K562 (cell line): ENCODE measurements at regions not wholly inside any gene's neighbourhood (a gene's known extent, or its start where the extent isn't known, plus 50 kb on each side); places are given as distances from the start of the nearest gene placed in this dataset.

Experiments
- ATAC-seq: fragments of 200-7000 bp; cut with Tn5 transposase; 3 replicates; pipeline ENCODE4 v1.9.1; 2020; ENCODE audit warnings: moderate library complexity
- BruUV-seq: library from RNA; stranded (reverse); fragments of 400-500 nt; replicated peaks from 2 replicates; lab custom pipeline; 2021; lab: Mats Ljungman, UMichigan
- CTCF ChIA-PET: fragments of 300-600 bp; formaldehyde crosslinking; extraction: SDS; loops from one replicate; lab custom pipeline; 2021; ENCODE audit warnings: low intra/inter-chr PET ratio; lab: Yijun Ruan, JAX
- POLR2A ChIA-PET: fragments of 300-600, 350-650 bp; sonication (Branson Sonifier 250); formaldehyde crosslinking; extraction: SDS; loops from one replicate; lab custom pipeline; 2021; ENCODE audit warnings: antibody characterized with exemption, inconsistent platforms; lab: Yijun Ruan, JAX
- DNase-seq, 4 experiments: peaks; one replicate each; pipeline versions ENCODE4 v3.0.0 to v3.0.0-alpha.2; 2011 to 2018; ENCODE audit warnings: low spot score in 3 of 4, mixed read lengths in 3 of 4; ENCODE audit errors: extremely low read depth in 1 of 4
- FAIRE-seq: peaks from 2 replicates; lab custom pipeline; 2011; peaks lifted over from hg19 to GRCh38; lab: Jason Lieb, UNC
- H2AFZ ChIP-seq: 2 replicates; pipeline ENCODE4 v1.6.0; 2011; ENCODE audit warnings: low read depth, low read length, control low read depth, inconsistent platforms
- H3K27ac ChIP-seq: fragments of 200-600 bp; 3 replicates; pipeline ENCODE4 v1.8.0; 2011; ENCODE audit warnings: low read depth, mild to moderate bottlenecking, control low read depth, inconsistent platforms, low read length, moderate library complexity, mixed read lengths; ENCODE audit errors: extremely low read depth
- H3K27me3 ChIP-seq, 2 experiments: fragments of 300-600 bp in 1 of 2; 2 replicates in 1 of 2; 3 replicates in 1 of 2; pipeline versions ENCODE4 v1.6.0 to v1.8.0; 2011; ENCODE audit warnings: inconsistent platforms in 2 of 2, low read length in 2 of 2, mild to moderate bottlenecking in 1 of 2, mixed read lengths in 1 of 2, moderate library complexity in 1 of 2; ENCODE audit not compliant: control insufficient read depth in 2 of 2, insufficient read depth in 2 of 2
- H3K36me3 ChIP-seq: fragments of 300-600 bp; 3 replicates; pipeline ENCODE4 v1.8.0; 2011; ENCODE audit warnings: mild to moderate bottlenecking, low read length, inconsistent platforms; ENCODE audit not compliant: control insufficient read depth, insufficient read depth
- H3K4me1 ChIP-seq, 2 experiments: fragments of 200-600 bp in 1 of 2; replicated peaks in 1 of 2; 2 replicates in 1 of 2; 3 replicates in 1 of 2; pipeline versions ENCODE4 v1.5.1 to v1.8.0; 2011; ENCODE audit warnings: inconsistent platforms in 2 of 2, low read length in 2 of 2, mild to moderate bottlenecking in 1 of 2, mixed read lengths in 1 of 2, moderate library complexity in 1 of 2; ENCODE audit not compliant: control insufficient read depth in 2 of 2, insufficient read depth in 2 of 2
- H3K4me2 ChIP-seq: 2 replicates; pipeline ENCODE4 v1.6.1; 2011; ENCODE audit warnings: low read length, control low read depth, inconsistent platforms, mixed read lengths; ENCODE audit not compliant: insufficient read depth
- H3K4me3 ChIP-seq: fragments of 200-600 bp; sonication (generic), shearing (Covaris generic); 2 replicates; pipeline ENCODE4 v1.5.1; 2016; ENCODE audit warnings: control low read depth, inconsistent platforms
- H3K79me2 ChIP-seq: fragments of 200-600 bp; 3 replicates; pipeline ENCODE4 v1.8.0; 2011; ENCODE audit warnings: low read length, inconsistent platforms; ENCODE audit not compliant: control insufficient read depth, insufficient read depth
- H3K9ac ChIP-seq, 2 experiments: 2 replicates each; pipeline versions ENCODE4 v1.6.0 to v1.6.1; 2011; ENCODE audit warnings: low read depth in 2 of 2, low read length in 2 of 2, control low read depth in 1 of 2, inconsistent platforms in 1 of 2, mild to moderate bottlenecking in 1 of 2, mixed read lengths in 1 of 2; ENCODE audit not compliant: insufficient read depth in 1 of 2
- H3K9me1 ChIP-seq: one replicate; pipeline ENCODE4 v1.6.0; 2011; ENCODE audit warnings: inconsistent platforms, mild to moderate bottlenecking, low read length, moderate library complexity; ENCODE audit not compliant: control insufficient read depth, insufficient read depth
- H3K9me3 ChIP-seq: replicated peaks from 2 replicates; pipeline ENCODE4 v1.5.1; 2011; ENCODE audit warnings: low read depth, low read length, inconsistent platforms; ENCODE audit not compliant: control insufficient read depth, insufficient read depth
- H4K20me1 ChIP-seq: replicated peaks from 2 replicates; pipeline ENCODE4 v1.6.1; 2011; ENCODE audit warnings: low read length, inconsistent platforms, mixed read lengths; ENCODE audit not compliant: control insufficient read depth, insufficient read depth
- E2F5 ChIP-seq: sonication (generic); formaldehyde crosslinking; IDR thresholded peaks from 2 replicates; pipeline ENCODE4 v1.8.0; 2022; ENCODE audit warnings: mild to moderate bottlenecking, missing genetic modification reagents
- FOXM1 ChIP-seq, 2 experiments: fragments of 450-650 bp in 1 of 2; sonication (generic) in 1 of 2; formaldehyde crosslinking in 1 of 2; IDR thresholded peaks; 2 replicates each; pipeline versions ENCODE4 v1.6.1 to v1.9.0; 2017 to 2022; ENCODE audit warnings: low read depth in 2 of 2, mild to moderate bottlenecking in 2 of 2, missing genetic modification reagents in 1 of 2, moderate library complexity in 1 of 2
- KDM5B ChIP-seq: fragments of 200-600 bp; sonication (generic); IDR thresholded peaks from 2 replicates; pipeline ENCODE4 v1.6.1; 2012; ENCODE audit warnings: low read depth, mild to moderate bottlenecking, moderate library complexity, low read length, control low read depth, inconsistent platforms; ENCODE audit not compliant: insufficient replicate concordance
- NELFE ChIP-seq: IDR thresholded peaks from 2 replicates; pipeline ENCODE4 v1.6.1; 2011; ENCODE audit warnings: mild to moderate bottlenecking; ENCODE audit not compliant: insufficient read depth, insufficient read length
- SMAD4 ChIP-seq: fragments of 250-450 bp; sonication (Bioruptor Pico); conservative IDR thresholded peaks from 2 replicates; pipeline ENCODE4 v1.8.0; 2021; ENCODE audit warnings: inconsistent platforms, mild to moderate bottlenecking, moderate library complexity
- U2AF2 ChIP-seq: fragments of 200-400 bp; formaldehyde crosslinking; optimal IDR thresholded peaks from 2 replicates; pipeline ENCODE3; 2017; ENCODE audit warnings: low read depth, mild to moderate bottlenecking, low read length
- ZNF707 ChIP-seq: fragments of 250-450 bp; sonication (Bioruptor Pico); conservative IDR thresholded peaks from 2 replicates; pipeline ENCODE4 v1.8.0; 2022; ENCODE audit warnings: inconsistent platforms, mild to moderate bottlenecking, moderate library complexity
- WGBS: fragments of 100-300 bp; shearing (Covaris generic); methylation state at CpG from one replicate; pipeline ENCODE4 v1.1.6; 2016; ENCODE audit warnings: low coverage, mixed read lengths; ENCODE audit not compliant: insufficient coverage; ENCODE audit errors: missing lambda C conversion rate; 5-methylcytosine and 5-hydroxymethylcytosine counted together
- in situ Hi-C: fragments of 300-500 bp; cut with MboI; formaldehyde crosslinking; loops from 4 replicates; pipeline ENCODE4 v1.15.0; 2018; ENCODE audit warnings: inconsistent platforms, mixed read lengths
- intact Hi-C: fragments of 100-400 bp; cut with micrococcal nuclease; formaldehyde crosslinking; loops from 2 replicates; pipeline ENCODE4 v1.14.2; 2022
- TF ChIP-seq, protein P1 (sequence below): sonication (generic); formaldehyde crosslinking; IDR thresholded peaks from 2 replicates; pipeline ENCODE4 v1.8.0; 2022; ENCODE audit warnings: mild to moderate bottlenecking, low read depth, missing genetic modification reagents
- TF ChIP-seq, protein P2 (sequence below), 2 experiments: fragments of 450-650 bp; IDR thresholded peaks; 2 replicates each; pipeline ENCODE4 v1.6.1; 2016; ENCODE audit warnings: mild to moderate bottlenecking in 2 of 2, borderline replicate concordance in 1 of 2, low read depth in 1 of 2, moderate library complexity in 1 of 2

DNA sequence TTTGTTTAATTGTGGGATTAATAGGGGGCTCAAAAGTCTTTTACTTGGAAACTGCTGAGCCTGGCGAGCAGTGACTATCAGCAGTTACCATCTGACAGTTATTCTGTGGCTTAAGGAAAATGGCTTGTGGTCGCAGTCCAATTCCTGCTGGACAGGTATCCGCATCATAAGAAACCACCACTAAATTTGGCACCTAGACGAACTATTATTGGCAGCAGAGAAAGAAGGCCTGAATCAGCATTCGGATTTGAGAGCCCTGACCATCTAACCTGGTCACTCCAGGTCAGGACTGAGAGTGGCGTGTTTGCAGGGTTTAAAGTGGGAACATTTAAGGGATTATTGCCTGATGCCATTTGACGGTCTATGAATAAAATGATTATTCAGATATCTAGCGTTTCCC lies 146.4 kb downstream of the RPS12 start (continued):
- TF ChIP-seq, protein P1, sequence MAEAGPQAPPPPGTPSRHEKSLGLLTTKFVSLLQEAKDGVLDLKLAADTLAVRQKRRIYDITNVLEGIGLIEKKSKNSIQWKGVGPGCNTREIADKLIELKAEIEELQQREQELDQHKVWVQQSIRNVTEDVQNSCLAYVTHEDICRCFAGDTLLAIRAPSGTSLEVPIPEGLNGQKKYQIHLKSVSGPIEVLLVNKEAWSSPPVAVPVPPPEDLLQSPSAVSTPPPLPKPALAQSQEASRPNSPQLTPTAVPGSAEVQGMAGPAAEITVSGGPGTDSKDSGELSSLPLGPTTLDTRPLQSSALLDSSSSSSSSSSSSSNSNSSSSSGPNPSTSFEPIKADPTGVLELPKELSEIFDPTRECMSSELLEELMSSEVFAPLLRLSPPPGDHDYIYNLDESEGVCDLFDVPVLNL: no peak
- no peak for TF ChIP-seq NELFE
- no peak for TF ChIP-seq SMAD4 (CRISPR knock-in tag)
- no peak for TF ChIP-seq FOXM1 (IDR thresholded peaks at IDR 0.05; ENCODE audit: low read depth)
- no peak for TF ChIP-seq FOXM1 (CRISPR knock-in tag; IDR thresholded peaks at IDR 0.05; ENCODE audit: low read depth)

- BruUV-seq: no TSS peak
- CTCF ChIA-PET: no interaction called here
- no peaks in the 10 kb centered on the region for H3K9me1 ChIP-seq
- ATAC-seq (no peak), DNase-seq (no peak), FAIRE-seq (no peak)
- H3K9me3 ChIP-seq: no peaks in the 10 kb centered on the region
- no peaks in the 10 kb centered on the region for H3K36me3 ChIP-seq
- H3K79me2 ChIP-seq: no peaks in the 10 kb centered on the region
- POLR2A ChIA-PET: interaction anchor here (0.7 to 1.0 kb wide), 2 partner anchors 136 to 146 kb away, joined by 3 read pairs; no protein-coding TSS in a partner anchor
- no peaks in the 10 kb centered on the region; a peak in 1 of 5 replicates for H3K27me3 ChIP-seq
- in situ Hi-C loops (loop anchor here (5.0 to 25.0 kb wide), 2 partner anchors 591 to 951 kb away; no protein-coding TSS in a partner anchor), intact Hi-C loops (loop anchor here (10.0 kb wide), 2 partner anchors 296 to 1134 kb away; no protein-coding TSS in a partner anchor)
- 6% methylated on average over 4 of the region's 4 CpGs for WGBS
- H4K20me1 ChIP-seq: no peaks in the 10 kb centered on the region
- H3K9ac ChIP-seq: no peak overlapping the region
- H3K4me2 ChIP-seq: no peak overlapping the region
- H3K4me3 ChIP-seq: no peak overlapping the region
- H2AFZ ChIP-seq: no peak overlapping the region
- peaks cover 0 to 17% of the 10 kb centered on the region in 2 experiments; a peak in 3 of 5 replicates for H3K4me1 ChIP-seq
- no peak overlapping the region for H3K27ac ChIP-seq
- no peak for TF ChIP-seq E2F5 (CRISPR knock-in tag)
- no peak for TF ChIP-seq U2AF2
- TF ChIP-seq KDM5B: no peak
- TF ChIP-seq ZNF707 (CRISPR knock-in tag): no peak
- TF ChIP-seq, protein P2, sequence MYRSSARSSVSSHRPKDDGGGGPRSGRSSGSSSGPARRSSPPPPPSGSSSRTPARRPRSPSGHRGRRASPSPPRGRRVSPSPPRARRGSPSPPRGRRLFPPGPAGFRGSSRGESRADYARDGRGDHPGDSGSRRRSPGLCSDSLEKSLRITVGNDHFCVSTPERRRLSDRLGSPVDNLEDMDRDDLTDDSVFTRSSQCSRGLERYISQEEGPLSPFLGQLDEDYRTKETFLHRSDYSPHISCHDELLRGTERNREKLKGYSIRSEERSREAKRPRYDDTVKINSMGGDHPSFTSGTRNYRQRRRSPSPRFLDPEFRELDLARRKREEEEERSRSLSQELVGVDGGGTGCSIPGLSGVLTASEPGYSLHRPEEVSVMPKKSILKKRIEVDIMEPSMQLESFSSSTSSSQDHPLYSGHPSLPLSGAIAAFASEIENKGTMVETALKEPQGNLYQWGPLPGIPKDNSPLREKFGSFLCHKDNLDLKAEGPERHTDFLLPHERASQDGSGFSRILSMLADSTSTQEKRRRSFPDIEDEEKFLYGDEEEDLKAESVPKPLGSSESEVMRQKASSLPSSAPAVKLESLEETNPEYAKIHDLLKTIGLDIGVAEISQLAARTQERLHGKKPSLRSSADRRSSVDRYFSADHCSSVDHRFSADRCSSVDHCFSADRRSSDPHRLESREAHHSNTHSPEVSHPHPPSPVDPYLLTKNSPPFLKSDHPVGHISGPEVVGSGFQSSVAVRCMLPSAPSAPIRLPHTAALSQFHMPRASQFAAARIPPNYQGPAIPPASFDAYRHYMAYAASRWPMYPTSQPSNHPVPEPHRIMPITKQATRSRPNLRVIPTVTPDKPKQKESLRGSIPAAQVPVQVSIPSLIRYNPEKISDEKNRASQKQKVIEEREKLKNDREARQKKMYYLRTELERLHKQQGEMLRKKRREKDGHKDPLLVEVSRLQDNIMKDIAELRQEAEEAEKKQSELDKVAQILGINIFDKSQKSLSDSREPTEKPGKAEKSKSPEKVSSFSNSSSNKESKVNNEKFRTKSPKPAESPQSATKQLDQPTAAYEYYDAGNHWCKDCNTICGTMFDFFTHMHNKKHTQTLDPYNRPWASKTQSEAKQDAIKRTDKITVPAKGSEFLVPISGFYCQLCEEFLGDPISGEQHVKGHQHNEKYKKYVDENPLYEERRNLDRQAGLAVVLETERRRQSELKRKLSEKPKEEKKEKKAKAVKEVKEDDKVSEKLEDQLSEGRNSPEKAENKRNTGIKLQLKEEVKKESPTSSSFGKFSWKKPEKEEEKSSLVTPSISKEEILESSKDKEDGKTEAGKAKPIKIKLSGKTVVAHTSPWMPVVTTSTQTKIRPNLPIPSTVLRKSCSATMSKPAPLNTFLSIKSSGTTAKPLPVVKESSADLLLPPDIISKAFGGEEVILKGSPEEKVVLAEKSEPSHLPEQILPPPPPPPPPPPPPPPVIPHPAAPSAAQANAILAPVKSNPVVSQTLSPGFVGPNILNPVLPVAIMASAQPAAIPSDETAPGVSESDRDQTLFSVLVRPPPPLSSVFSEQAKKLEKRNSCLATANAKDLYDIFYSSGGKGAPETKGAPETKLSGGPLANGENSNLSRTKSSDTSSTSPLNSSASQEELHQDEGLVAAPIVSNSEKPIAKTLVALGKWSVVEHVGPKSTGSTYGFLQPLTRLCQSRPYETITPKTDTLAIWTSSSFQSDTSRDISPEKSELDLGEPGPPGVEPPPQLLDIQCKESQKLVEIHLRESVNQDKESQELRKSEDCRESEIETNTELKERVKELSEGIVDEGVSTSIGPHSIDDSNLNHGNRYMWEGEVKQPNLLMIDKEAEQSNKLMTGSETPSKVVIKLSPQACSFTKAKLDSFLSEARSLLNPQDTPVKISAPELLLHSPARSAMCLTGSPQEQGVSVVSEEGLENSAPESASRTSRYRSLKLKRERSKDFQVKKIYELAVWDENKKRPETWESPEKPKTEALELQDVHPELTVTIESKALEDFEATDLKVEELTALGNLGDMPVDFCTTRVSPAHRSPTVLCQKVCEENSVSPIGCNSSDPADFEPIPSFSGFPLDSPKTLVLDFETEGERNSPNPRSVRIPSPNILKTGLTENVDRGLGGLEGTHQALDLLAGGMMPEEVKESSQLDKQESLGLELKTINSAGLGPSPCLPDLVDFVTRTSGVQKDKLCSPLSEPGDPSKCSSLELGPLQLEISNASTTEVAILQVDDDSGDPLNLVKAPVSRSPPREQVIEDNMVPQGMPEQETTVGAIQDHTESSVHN (IDR thresholded peaks at IDR 0.05; ENCODE audit: borderline replicate concordance in 1 of 2, low read depth in 1 of 2): no peak
These were observed 146.8 kb downstream of the RPS12 start for GRCh38 chr6:132961122-132961521.
